SIG-M5 (cell line): ENCODE measurements at regions not wholly inside any gene's neighbourhood (a gene's known extent, or its start where the extent isn't known, plus 50 kb on each side); places are given as distances from the start of the nearest gene placed in this dataset.

ENCODE experiments used
- DNase-seq: peaks from one replicate; lab custom pipeline; 2025; lab: John Stamatoyannopoulos, UW

DNA sequence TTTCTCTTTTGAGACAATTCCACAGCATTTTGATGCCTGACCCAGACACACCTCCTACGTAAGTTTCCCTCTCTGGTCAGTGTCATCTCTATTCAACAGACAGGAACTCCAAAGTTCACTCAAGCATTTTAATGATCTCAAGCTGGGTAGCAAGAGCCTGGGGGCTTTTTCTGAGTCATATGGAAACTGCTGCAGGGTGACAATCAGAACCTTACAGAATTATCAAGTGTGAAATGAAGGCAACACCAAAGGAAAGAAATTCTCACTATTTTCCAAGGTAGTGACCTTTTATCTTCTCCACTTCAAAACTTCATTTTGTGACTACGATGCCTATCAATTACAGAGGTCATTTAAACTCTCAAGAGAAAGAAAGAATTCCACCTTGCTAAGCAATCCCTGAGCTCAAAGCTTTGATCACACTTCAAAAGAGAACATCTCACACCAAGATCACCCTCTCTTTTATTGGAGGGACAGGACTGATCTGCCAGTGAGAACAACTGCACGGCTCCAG lies 229.0 kb upstream of the ZC3H12C start:
- no peak for DNase-seq

DNA sequence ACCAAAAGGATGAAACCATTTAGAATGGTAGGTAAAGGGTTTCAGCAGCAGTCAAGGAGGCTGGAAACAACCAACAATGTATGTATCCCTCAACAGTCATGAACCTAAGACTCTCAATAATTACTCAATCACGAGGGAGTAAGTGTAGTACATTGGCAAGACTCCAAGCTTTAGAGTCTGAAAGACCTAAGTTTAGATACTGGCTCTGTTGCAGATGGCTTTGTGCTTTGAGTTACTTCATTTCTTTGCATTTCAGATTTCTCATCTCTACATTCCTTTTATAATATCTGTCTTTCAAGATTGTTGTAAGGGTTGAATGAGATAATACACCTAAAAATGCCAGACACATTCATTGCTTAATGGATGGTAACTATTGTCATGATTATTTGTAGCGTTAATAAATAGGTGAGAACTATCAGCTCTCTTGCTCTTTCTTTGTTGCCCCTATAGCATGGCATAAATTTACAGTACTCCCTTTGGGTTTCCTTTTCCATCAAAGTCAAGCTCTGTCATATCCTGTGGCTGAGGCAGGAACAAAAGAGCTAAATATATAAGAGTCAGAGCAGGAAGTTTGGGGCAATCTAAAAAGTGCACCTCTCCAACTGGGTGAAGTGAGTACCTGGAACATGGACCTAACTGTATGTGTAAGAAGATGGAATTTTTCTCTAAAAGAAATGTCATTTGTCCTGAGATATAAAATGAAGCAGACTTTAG lies 228.2 kb upstream of the ZC3H12C start:
- DNase-seq, result no peak

DNA sequence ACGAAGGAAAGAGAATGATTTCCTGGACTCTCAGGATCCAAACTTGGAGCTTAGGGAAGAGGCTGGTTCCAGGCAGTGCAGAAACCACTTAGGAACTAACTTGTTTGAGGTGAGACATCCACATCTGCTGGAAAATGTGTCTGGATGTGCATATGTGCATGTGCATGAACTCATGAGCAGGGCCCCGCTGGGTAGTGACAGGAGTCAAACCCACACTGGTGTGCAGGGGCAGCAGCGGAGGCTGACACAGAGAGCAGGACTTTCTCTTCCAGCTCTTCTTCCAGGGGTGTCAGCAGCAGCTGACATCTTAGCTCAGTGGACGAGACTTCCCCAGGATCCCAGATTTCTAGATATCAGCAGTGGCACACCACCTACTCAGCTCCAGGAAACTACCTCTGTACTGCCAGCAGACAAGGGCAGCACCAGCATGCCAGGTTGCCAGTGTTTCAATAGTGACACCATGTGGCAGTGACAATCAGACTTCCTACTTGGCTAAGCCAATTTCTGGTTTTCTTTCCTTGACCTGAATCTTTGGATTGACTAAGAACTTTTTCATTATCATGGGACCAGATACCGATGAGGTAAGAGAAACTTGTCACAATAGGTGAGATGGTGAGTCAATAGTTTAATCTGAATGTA lies 227.5 kb upstream of the ZC3H12C start:
- no peak for DNase-seq

DNA sequence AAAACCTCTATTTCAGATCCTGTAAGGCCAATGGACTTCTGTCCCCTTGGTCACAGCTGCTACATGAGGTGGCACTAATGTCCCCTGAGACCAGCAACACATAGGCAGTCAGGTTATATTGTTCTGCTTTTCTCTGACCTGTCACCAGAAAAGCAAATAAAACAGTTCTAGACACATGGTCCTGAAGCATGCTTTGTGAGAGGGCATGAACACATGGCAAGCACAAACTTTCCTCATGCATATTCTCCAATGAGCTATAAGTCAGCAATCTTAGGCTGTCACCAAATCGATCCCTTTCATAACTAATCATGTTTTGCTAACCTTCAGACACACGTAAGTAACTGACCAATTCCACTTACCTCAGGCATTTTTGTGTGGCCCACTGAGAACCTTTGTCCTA lies 225.4 kb upstream of the ZC3H12C start:
- DNase-seq, result no peak

DNA sequence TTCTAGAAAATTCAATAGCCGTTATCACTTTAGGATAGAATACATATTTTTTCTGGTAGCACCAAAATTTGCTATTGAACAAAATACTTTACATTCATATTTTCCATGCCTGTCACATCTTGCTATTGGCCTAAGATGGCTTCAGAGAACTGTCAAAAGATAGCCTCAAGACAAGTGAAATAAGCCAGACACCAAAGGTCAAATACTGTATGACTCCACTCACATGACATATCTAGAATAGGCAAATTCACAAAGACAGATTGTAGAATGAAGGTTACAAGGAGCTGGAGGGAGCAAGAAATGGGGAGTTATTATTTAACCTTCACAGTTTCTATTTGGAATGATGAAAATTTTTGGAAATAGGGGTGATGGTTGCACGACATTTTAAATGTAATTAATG lies 223.7 kb upstream of the ZC3H12C start:
- no peak for DNase-seq

DNA sequence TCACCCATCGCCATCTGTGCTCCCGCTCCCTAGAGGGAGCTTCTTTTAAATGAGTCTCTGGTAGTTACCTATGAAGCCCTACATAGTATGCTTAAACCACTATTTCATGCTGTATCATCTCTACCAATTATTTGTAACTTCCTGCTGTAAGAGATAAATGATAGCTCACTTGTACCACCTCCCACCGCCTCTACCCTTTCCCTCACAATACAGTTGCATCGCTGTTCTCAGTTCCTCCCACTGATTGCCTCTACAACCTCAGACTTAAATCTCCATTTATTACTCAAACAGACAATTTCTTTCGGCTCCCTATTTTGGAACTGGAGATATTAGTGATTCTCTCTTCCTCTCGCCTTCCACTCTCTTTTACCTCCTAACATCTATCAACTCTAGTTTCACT lies 222.9 kb upstream of the ZC3H12C start:
- no peak for DNase-seq

DNA sequence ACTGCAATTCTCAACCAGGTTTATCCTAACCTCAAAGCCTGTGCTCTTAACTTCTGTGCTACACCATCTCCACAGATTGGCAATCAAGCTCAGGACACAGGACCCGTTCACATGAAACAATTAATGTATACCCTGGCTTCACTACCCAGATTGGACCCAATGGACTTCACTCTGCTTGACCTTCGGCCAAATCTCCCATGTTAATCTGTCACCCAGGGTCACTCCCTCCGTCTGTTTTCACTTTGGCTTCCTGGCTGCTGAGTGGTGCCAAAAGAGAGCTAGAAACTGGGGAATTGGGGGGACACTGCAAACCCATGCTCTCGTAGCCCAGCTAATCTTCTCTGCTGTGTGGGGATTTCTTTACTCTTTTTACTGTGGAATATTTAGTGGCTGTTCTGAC lies 216.1 kb upstream of the ZC3H12C start:
- DNase-seq, result no peak

DNA sequence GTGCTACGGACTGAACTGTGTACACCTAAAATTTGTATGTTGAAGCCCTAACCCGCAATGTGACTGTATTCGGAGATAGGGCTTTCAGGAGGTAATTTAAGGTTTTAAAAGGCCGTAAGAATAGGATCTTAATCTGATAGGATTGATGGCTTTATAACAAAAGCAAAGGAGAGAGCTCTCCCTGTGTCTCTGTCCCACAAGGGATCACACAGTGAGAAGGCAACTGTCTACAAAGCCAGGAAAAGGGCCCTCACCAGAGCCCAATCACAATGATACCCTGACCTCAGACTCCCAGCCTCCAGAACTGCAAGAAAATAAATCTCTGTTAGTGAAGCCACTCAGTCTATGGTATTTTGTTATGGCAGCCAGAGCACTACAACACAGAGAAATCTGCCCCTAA lies 208.7 kb upstream of the ZC3H12C start:
- DNase-seq, result no peak

DNA sequence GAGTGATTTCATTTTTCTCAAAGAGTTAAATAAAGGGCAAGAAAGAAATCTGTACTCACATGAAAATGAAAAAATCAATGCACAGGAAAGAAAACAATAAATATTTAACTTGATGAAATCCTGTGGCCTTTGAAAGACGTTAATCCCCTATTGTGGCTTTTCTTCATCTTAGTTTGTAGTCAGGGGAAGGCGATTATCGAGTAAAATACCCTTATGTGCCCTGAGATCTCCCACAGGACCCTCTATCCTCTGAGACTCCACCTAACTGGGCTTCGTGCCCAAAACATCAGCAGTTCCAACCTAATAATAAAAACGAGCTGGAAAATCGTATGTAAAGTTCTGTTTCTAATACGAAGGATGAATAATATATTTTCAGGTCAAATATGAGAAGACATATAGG lies 208.2 kb upstream of the ZC3H12C start:
- DNase-seq, result no peak

DNA sequence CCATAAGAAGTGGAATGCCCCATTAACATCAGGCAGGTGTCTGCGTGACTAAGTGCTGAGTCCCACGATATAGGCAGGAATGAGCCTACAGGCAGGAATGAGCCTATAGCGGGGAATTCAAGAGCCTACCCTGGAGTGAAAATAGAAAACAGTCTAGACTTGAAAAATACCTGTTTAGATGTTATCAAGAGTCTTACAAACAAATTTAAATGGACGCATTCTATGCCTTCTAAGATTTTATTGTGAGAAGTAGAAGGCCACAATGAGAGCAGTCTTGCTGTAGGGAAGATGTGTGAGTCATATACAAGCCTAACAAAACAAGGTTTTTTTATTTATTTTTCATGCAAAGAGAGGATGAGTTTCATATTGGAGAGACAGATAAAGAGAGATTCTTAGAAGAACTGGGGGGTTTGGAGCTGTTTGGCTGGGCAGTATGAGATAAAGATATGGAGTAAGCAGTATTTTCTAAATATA lies 200.8 kb upstream of the ZC3H12C start:
- DNase-seq, result no peak

DNA sequence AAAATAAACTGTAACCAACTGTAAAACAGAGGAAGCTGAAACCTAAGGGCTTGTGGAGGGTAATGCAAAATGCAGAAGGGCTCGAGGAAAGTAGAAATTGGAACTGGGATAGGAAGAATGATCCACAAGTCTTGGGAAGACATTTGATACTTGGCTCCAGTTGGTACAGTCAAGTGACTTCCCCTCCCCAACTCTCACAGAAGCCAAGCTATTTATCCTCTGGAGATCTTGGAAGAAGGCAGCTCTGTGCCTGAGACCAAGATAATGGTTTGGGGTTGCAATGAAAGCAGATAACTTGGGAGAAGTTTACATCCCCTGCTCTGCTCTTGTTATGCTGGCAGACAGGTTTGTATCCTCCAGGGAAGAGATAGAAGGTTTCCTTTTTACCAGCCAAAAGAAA lies 198.9 kb upstream of the ZC3H12C start:
- no peak for DNase-seq

DNA sequence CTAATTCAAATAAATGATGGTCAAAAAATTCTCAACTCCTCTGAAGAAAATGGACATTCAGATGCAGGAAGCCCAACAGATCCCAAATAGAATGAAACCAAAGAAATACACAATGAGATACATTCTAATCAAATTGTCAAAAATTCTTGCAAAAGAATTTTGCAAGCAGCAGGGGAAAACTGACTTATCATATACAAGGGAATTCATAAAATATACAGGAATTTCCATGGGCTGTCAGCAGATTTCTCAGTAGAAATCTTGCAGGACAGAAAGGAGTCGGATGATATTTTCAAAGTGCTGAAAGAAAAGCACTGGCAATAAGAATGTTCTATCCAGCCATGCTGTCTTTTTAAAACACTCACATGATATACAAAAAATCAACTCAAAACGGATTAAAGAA lies 194.6 kb upstream of the ZC3H12C start:
- no peak for DNase-seq

DNA sequence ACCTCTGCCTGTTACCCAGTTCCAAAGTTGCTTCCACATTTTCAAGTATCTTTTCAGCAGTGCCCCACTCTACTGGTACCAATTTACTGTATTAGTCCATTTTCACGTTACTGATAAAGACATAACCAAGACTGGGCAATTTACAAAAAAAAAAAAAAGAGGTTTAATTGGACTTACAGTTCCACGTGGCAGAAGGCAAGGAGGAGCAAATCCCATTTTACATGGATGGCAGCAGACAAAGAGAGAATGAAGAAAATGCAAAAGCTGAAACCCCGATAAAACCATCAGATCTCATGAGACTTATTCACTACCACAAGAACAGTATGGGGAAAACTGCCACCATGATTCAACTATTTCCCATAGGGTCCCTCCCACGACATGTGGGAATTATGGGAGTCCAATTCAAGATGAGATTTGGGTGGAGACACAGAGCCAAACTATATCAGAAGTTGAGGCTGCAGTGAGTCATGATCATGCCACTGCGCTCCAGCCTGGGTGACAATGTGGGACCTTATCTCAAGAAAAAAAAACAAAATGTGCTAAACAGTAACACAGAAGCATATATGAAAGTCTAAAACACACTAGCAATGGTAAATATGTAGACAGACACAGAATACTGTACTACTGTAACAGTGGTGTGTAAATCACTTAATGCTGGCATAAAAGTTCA lies 190.3 kb upstream of the ZC3H12C start:
- no peak for DNase-seq

DNA sequence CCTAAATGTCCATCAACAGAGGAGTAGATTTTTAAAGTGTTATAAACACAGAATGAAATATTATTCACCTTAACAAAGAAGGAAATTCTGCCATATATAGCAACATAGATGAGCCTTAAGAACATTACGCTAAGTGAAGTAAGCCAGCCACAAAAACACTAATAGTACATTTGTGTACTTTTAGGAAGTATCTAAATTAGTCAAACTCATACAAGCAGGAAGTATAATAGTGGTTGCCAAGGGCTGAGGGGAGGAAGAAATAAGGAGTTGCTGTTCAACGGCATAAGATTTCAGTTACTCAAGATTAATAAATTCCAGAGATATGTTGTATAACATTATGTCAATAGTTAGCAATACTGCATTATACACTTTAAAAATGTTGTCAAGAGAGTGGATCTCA lies 181.7 kb upstream of the ZC3H12C start:
- no peak for DNase-seq

DNA sequence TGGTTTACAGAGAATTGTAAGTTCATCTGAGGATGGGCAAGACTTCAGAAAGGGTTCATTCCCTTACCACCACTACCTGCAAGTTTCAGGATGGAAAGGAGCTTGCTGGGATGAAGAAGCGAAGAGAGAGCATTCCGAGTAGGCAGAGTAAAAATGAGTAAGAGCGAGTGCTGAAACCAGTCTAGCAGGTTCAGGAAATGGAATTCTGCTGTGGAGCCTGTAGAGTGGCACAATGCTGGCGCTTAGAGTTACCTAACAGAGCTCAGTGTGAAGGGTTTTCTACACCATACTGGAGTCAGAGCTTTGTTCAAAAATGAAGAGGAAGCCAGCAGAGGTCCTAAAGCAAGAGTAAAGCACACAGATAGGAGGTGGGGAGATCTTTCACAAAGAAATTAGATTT lies 179.2 kb upstream of the ZC3H12C start:
- DNase-seq, result no peak

DNA sequence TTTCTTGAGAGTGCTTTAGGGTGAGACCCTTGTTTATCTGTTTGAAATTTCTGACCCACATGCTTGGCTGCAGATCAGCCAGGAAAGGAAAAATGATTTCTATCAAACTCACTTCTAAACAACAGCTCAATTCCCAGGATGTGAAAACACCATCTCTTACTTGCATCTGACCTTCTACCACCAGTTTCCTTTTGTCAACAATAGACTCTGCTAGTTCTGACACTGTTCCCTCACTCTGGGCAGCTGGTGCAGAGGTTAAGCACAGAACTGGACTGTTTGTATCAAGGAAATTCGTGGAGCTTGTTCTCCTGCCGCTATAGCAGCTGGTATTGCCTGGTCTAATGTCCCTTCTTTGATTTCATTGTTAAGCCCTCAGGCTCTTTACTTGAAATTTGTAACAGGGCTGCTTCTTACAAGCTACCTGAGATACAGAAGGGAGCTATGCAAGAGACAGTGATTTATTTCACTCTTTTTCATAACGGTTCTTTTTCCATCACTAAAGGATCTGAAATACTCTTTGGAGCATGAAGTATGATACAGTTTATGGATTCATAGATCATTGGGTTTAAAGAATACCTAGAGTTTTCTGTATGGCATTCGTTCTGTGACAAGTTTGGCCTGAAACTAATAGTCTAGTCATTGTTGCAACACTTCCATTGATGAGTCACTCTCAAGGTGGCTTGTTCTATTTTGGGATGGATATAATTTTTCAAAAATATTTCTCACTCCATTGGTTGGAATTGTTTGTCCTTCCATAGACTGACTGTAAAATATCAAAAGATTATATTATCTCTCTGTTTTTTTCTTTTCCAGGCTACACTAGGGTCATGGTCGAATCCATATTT lies 178.2 kb upstream of the ZC3H12C start:
- DNase-seq, result no peak

DNA sequence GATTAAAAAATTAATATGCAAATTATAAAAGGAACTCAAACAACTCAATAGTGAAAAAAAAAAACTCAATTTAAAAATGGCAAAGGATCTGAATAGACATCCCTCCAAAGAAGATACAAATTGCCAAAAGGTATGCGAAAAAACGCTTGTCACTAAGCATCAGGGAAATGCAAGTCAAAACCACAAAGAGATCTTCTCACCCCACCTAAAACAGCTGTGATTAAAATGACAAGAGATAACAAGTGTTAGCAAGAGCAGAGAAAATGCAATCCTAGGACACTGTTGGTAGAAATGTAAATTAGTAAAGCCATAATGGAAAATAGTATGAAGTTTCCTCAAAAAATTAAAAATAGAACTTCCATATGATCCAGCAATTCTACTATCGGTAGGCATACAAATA lies 166.3 kb upstream of the ZC3H12C start:
- DNase-seq, result no peak

DNA sequence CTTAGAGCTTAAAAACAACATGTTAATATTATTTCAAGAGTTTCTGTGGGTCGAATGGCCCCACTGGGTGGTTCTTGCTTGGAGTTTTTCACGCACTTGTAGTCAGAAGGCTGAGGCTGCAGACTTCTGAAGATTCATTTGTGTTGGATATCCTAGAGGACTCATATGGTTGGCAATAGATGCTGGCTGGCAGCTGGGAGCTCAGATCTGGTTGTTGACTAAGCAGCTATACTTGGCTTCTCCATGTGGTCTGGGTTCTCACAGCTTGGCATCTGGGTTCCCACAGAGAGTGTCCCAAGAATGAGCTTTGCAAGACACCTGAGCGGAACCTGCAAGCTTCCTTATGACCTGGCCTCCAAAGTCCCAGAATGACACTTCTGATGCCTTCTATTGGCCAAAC lies 163.9 kb upstream of the ZC3H12C start:
- DNase-seq, result no peak

DNA sequence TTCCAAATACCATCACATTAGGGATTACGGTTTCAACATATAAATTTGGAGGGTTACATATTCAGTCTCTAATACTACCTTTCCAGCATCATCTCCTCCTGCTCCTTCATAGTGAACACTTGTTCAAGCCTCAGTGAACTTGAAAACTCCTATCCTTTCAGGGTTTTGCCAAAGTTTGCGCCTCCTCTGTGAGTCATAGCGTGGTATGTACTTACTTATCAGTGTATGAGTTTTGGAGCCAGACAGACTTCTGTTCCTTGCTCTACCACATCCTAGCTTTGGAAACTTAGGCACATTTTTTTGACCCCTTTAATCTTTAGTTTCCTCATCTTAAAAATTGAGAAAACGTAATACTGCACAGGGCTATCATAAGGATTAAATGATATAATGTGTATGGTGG lies 160.1 kb upstream of the ZC3H12C start:
- DNase-seq, result no peak

DNA sequence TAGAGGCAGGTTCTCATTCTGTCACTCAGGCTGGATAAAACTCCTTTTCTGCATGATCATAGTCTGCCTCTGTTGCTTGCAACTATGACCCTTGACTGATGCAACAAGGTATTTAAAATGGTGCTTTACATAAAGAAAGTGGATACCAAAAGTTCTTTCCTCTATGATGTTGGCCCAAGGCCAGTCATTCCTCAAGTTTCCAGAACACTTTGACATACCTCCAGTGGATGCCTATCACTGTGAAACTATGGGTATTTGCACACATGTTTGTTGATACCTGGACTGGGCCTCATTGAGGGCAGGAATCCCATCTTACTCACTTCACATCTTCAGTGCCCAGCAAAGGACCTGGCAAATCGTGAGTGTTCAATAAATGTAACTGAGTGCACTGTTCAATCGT lies 159.0 kb upstream of the ZC3H12C start:
- DNase-seq, result no peak

DNA sequence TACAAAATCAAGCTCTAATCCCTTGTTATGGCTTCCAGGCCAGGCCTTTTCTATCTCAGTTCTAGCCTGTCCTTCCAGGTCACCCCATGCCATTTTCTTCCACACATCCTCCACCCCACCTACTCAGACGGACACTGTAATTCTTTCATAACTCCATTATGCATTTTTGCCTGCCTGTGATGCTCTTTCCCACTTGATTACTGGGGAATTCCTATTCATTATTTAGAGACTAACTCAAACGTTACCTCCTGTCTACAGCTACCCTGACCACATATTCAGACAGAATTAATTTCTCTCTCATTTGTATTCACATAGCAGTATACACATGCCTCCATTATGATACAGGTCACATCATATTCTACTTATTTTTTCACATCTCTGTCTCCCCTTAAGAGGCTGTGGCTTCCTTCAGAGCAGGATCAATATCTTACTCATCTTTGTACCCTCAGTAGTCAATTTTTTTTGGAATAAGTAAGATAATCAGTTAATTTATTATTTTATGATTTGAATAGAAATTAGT lies 156.5 kb upstream of the ZC3H12C start:
- no peak for DNase-seq

DNA sequence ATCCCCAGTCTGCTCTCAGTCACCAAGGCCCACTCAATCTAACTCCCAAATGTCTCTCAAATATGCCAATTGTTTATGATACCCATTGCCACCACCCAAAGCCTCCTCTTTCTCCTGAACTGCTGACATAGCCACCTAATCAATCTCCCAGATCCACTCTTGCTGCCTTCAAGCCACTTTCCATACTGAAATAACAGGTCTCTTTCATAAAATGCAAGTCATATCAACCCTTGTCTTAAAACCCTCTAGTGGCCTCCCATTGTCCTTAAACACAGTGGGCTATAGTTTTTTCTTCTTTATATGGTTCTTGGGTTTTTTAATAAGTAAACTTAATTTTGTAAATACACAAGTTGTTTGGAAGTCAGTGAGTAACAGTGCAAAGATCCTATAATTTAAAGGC lies 155.2 kb upstream of the ZC3H12C start:
- no peak for DNase-seq
